Duodenal mucosa (tissue), 2 donors: ENCODE measurements at regions not wholly inside any gene's neighbourhood (a gene's known extent, or its start where the extent isn't known, plus 50 kb on each side); places are given as distances from the start of the nearest gene placed in this dataset.
A peak's percentile ranks its signal among the peaks of the same experiment; 100 is the strongest.
"Not testable (repeated sequence)": the region's sequence is repeated elsewhere in the genome, so short reads cannot be mapped to it uniquely, and the experiment has no call there.

Source experiments
- H3K27ac ChIP-seq: one replicate; pipeline ENCODE4 v1.7.0; 2013; ENCODE audit warnings: low read depth, low read length
- H3K27me3 ChIP-seq, 2 donors: one replicate each; pipeline ENCODE4 v1.7.0; 2013; ENCODE audit warnings: low read length in 2 of 2, control low read depth in 1 of 2; ENCODE audit not compliant: insufficient read depth in 2 of 2, control insufficient read depth in 1 of 2
- H3K36me3 ChIP-seq, 2 donors: one replicate each; pipeline ENCODE4 v1.7.0; 2013; ENCODE audit warnings: low read length in 2 of 2, control low read depth in 1 of 2; ENCODE audit not compliant: insufficient read depth in 2 of 2, control insufficient read depth in 1 of 2
- H3K4me1 ChIP-seq, 2 donors: one replicate each; pipeline ENCODE4 v1.7.0; 2013; ENCODE audit warnings: low read length in 2 of 2, control low read depth in 1 of 2; ENCODE audit not compliant: insufficient read depth in 2 of 2, control insufficient read depth in 1 of 2
- H3K4me3 ChIP-seq, 2 donors: one replicate each; pipeline ENCODE4 v1.7.0; 2013; ENCODE audit warnings: low read length in 2 of 2, low read depth in 1 of 2
- H3K9ac ChIP-seq, 2 donors: one replicate each; pipeline ENCODE4 v1.7.0; 2013; ENCODE audit warnings: low read length in 2 of 2, low read depth in 1 of 2
- H3K9me3 ChIP-seq, 2 donors: one replicate each; pipeline ENCODE4 v1.7.0; 2013; ENCODE audit warnings: low read length in 2 of 2, control low read depth in 1 of 2; ENCODE audit not compliant: control insufficient read depth in 1 of 2

GRCh38 chr4:9696561-9696960 lies 84.9 kb upstream of the DRD5 start:
- H3K27ac ChIP-seq, H3K27me3 ChIP-seq, H3K9me3 ChIP-seq, H3K36me3 ChIP-seq, H3K4me1 ChIP-seq, H3K9ac ChIP-seq, H3K4me3 ChIP-seq: not testable (repeated sequence)

GRCh38 chr4:9702019-9702418 lies 79.4 kb upstream of the DRD5 start:
- not testable (repeated sequence) for H3K9me3 ChIP-seq, H3K27ac ChIP-seq, H3K27me3 ChIP-seq, H3K36me3 ChIP-seq, H3K4me3 ChIP-seq, H3K9ac ChIP-seq, H3K4me1 ChIP-seq

- not testable (repeated sequence) for H3K4me1 ChIP-seq, H3K9ac ChIP-seq
Observed at GRCh38 chr4:9702696-9703095, 78.7 kb upstream of the DRD5 start.

GRCh38 chr4:9703391-9703790 lies 78.0 kb upstream of the DRD5 start:
- H3K9ac ChIP-seq, result peak overlapping the region in 1 of 2 donors; percentile 18
- H3K27ac ChIP-seq, result no peak overlapping the region

More at GRCh38 chr4:9702696-9703095, 78.7 kb upstream of the DRD5 start:
- not testable (repeated sequence) for H3K9me3 ChIP-seq, H3K36me3 ChIP-seq, H3K4me3 ChIP-seq, H3K27me3 ChIP-seq, H3K27ac ChIP-seq

GRCh38 chr4:9704126-9704525 lies 77.3 kb upstream of the DRD5 start:
- not testable (repeated sequence) for H3K9me3 ChIP-seq, H3K27me3 ChIP-seq, H3K36me3 ChIP-seq, H3K4me3 ChIP-seq, H3K27ac ChIP-seq, H3K4me1 ChIP-seq, H3K9ac ChIP-seq

More at GRCh38 chr4:9703391-9703790, 78.0 kb upstream of the DRD5 start:
- H3K4me1 ChIP-seq, result no peaks in the 10 kb centered on the region
- no peaks in the 10 kb centered on the region for H3K27me3 ChIP-seq
- no peaks in the 10 kb centered on the region for H3K9me3 ChIP-seq
- H3K36me3 ChIP-seq, result no peaks in the 10 kb centered on the region
- no peak overlapping the region for H3K4me3 ChIP-seq

- H3K4me3 ChIP-seq, result no peak overlapping the region
- no peaks in the 10 kb centered on the region for H3K27me3 ChIP-seq
- no peaks in the 10 kb centered on the region for H3K4me1 ChIP-seq
Observed at GRCh38 chr4:9704551-9705332, 76.7 kb upstream of the DRD5 start.

GRCh38 chr4:9707281-9707680 lies 74.2 kb upstream of the DRD5 start:
- H3K9ac ChIP-seq, H3K27ac ChIP-seq: not testable (repeated sequence)

More at GRCh38 chr4:9704551-9705332, 76.7 kb upstream of the DRD5 start:
- Histone ChIP-seq H3K36me3 (no peaks in the 10 kb centered on the region), H3K27ac (no peak overlapping the region), H3K9me3 (no peaks in the 10 kb centered on the region), H3K9ac (no peak overlapping the region)

GRCh38 chr4:9707936-9708335 lies 73.5 kb upstream of the DRD5 start:
- not testable (repeated sequence) for H3K4me1 ChIP-seq, H3K27me3 ChIP-seq, H3K9me3 ChIP-seq, H3K36me3 ChIP-seq, H3K27ac ChIP-seq, H3K4me3 ChIP-seq, H3K9ac ChIP-seq

More at GRCh38 chr4:9707281-9707680, 74.2 kb upstream of the DRD5 start:
- H3K9me3 ChIP-seq, H3K4me1 ChIP-seq, H3K36me3 ChIP-seq, H3K27me3 ChIP-seq: not testable (repeated sequence)
- H3K4me3 ChIP-seq, result peak overlapping the region in 1 of 2 donors; percentile 32

GRCh38 chr4:9709724-9710123 lies 71.7 kb upstream of the DRD5 start:
- H3K9ac ChIP-seq, result no peak overlapping the region
- no peak overlapping the region for H3K27ac ChIP-seq
- no peaks in the 10 kb centered on the region for H3K4me1 ChIP-seq
- H3K9me3 ChIP-seq, result no peaks in the 10 kb centered on the region
- no peak overlapping the region for H3K4me3 ChIP-seq
- no peaks in the 10 kb centered on the region for H3K36me3 ChIP-seq
- no peaks in the 10 kb centered on the region for H3K27me3 ChIP-seq

GRCh38 chr4:9715271-9715670 lies 66.2 kb upstream of the DRD5 start:
- not testable (repeated sequence) for H3K4me1 ChIP-seq, H3K36me3 ChIP-seq, H3K9ac ChIP-seq, H3K27me3 ChIP-seq, H3K4me3 ChIP-seq, H3K9me3 ChIP-seq, H3K27ac ChIP-seq
